Hematopoietic multipotent progenitor cell treated with erythropoietin and hydrocortisone succinate and interleukin-3 and kit ligand, for 15 days (in vitro differentiated cells): ENCODE measurements at regions not wholly inside any gene's neighbourhood (a gene's known extent, or its start where the extent isn't known, plus 50 kb on each side); places are given as distances from the start of the nearest gene placed in this dataset.

Experiments used
- DNase-seq: peaks from one replicate; pipeline ENCODE4 v3.0.0-alpha.2; 2015; ENCODE audit warnings: low spot score

DNA sequence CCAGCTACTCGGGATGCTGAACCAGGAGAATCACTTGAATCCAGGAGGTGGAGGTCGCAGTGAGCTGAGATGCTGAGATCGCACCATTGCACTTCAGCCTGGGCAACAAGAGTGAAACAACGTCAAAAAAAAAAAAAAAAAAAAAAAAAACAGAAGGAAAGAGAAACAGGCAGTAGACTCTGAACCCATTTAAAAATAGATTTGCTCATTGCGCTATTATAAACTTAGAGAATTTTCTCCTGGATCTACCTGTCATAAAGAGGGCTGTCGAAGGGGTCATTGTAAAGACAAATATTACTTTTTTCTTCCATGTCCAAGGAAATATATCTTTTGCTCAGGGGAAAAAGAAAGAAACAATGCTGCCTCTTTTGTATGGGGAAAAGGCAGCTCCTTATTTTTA lies 425.0 kb upstream of the ID2 start:
- no peak for DNase-seq

- DNase-seq: no peak
Observed at GRCh38 chr2:8257502-8257901, 424.4 kb upstream of the ID2 start.

DNA sequence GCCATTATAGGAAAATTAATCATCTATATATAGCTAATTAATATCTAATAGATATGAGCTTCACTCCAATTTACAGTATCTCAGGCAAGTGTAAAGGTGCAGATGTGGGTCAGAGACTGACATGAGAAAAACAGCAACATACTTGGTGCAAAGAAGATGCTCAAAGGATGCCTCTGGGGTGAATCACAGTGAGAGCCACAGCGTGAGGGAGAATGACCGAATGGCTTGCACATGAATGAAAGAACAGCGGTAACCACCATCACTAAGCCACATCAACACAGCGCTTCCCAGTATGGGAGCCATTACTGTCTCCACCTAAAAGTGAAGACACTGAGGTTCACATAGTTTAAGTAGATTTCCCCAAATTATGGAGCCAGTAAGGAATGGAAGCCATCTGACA lies 423.4 kb upstream of the ID2 start:
- DNase-seq: no peak

- no peak for DNase-seq
Observed at GRCh38 chr2:8259106-8259840, 422.6 kb upstream of the ID2 start.

- DNase-seq: no peak
Observed at GRCh38 chr2:8259841-8260178, 422.0 kb upstream of the ID2 start.

GRCh38 chr2:8260213-8260612 lies 421.6 kb upstream of the ID2 start:
- no peak for DNase-seq

- no peak for DNase-seq
Observed at GRCh38 chr2:8263901-8264300, 418.0 kb upstream of the ID2 start.

- no peak for DNase-seq
Observed at GRCh38 chr2:8264981-8265380, 416.9 kb upstream of the ID2 start.

DNA sequence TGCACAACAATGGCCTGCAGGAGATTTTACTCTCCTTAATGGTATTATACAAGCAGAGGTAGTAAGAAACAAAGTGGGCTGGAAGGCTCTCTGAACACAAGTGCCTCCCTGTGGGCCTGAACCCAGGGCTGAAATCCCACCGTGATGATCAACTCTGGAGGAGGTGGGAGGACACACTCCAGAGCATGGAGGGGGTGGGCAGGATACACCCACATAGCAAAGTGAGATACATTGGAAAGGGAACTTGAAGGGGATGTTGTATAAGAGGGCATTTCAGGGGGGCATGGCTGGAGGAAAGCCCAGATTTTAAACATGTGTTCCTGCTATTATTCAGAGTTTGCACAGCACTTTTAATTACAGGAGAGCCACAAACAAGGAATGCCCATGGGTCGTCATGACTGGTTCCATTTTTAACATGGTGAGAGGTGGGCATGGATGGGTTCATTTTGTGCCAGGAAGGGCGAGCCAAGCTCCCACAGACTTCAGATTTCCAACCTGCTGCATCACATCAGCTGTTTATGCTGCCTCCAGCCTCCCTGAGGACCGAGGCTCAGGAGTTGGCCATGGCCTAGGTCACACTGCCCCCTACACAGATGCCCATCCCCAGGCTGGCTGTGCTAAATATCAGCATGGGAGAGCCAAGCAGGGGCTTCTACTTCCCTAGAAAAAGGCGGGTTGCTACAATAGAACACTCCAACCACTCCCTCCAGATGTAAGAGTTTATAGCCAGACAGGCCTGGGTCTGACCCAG lies 416.2 kb upstream of the ID2 start:
- no peak for DNase-seq

- no peak for DNase-seq
Observed at GRCh38 chr2:8266563-8266962, 415.3 kb upstream of the ID2 start.

- no peak for DNase-seq
Observed at GRCh38 chr2:8267048-8267447, 414.8 kb upstream of the ID2 start.

GRCh38 chr2:8267721-8268120 lies 414.1 kb upstream of the ID2 start:
- no peak for DNase-seq

GRCh38 chr2:8268172-8268783 lies 413.6 kb upstream of the ID2 start:
- DNase-seq: no peak

DNA sequence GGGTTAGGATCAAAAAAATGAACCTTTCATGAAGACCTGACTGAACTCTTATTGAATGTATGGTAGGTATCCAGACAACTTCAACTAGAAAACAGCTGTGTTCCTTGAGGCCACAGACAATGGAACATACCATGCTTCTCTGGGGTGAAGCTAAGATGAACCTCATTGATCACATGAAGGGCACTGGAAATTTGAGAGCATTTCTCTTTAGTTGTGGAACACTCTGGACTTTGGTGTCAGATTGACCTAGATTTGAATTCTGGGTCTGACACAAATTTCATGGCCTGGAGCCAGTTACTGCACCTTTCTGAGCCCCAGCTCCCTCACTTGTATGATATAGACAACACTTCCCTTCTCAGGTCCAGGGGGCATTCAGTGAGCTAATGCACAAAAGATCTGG lies 411.2 kb upstream of the ID2 start:
- DNase-seq: no peak

- DNase-seq: no peak
Observed at GRCh38 chr2:8271461-8271860, 410.4 kb upstream of the ID2 start.

DNA sequence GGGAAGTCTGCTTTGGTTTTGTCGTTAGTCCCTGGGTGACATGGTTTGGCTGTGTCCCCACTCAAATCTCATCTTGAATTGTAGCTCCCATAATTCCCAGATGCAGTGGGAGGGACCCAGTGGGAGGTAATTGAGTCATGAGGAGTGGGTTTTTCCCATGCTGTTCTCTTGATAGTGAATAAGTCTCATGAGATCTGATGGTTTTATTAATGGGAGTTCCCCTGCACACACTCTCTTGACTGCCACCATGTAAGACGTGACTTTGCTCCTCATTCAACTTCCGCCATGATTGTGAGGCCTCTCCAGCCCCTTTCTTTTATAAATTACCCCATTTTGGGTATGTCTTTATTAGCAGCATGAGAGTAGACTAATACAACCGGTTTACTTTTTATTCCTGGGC lies 405.8 kb upstream of the ID2 start:
- no peak for DNase-seq

DNA sequence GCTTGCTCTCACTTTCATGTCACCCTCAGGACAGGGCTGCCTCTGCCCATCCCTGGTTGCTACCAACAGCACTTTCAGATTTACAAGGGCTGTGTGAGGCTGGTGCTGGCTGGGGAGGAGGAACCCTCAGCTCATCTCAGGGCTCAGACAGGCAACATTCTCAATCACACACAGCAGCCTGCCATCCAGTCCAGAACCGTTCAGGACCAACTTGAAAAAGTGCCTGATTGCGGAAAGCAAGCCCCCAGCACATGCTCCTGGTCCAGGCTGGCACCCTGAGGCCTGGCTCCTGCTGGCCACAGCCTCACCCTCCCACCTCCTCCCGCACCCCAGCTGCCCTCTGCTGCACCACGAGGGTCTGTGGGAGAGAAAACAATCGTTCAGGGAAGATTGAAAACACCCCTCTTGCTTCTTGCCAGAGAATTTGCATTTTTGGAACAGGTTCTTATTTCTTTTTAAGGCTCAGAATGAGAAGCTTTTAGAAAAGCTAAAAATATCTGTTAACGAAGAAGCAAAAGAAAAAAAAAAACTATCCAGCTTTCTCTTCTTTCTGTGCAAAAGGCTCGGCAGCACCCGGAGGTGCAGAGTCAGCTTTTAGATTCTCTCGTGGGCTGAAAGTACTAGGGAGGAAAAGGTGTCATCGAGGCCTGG lies 403.8 kb upstream of the ID2 start:
- DNase-seq: no peak

DNA sequence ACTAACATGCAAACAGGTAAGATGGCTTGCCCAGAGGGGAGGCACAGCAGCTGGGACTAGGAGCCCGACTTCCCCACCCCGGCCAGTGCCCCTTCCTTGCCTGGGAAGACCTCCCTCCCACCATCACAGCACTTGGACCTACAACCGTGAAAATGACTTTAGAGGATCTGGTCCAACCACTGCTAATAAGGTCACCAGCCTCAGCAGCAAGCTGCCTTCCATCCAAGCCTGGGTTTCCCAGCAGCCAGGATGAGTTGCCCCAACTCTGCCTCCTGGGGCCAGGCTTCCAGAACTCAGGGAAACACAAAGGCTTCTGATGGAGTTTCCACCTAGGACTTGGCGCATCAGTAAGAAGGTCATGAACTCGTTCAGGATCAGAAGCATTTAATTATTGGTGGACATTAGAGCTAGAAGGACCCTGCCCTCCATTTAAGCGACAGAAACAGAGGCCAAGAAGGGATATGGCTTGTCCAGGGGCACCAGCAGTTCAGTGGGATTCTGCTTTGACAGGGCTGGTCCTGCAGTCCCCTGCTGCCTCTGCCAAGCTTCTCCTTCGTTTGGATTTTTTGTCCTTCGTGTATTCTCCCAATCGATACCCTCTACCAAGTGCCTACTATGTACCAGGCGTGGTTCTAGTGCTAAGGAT lies 403.0 kb upstream of the ID2 start:
- no peak for DNase-seq

GRCh38 chr2:8279506-8279905 lies 402.4 kb upstream of the ID2 start:
- no peak for DNase-seq

DNA sequence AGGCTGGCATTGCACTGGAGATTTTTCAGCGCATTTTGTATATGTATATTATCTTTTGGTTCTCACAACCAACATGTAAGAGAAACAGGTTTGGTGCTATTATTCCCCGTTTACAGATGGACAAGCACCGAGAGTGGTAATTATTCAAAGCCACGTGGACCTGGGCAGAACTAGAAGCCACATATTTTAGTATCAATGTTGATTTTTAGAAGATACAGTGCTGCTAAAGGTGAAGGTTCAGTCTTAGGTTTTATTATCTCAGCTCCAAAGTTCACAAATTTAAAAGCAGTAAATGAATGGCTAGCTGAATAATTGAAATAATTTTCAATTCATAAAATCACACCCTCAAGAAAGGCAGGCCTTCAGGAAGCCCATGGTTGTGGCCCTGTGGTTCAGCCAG lies 400.6 kb upstream of the ID2 start:
- DNase-seq: no peak

- DNase-seq: no peak
Observed at GRCh38 chr2:8281950-8282857, 399.7 kb upstream of the ID2 start.
